ENCODE measurements at regions not wholly inside any gene's neighbourhood (a gene's known extent, or its start where the extent isn't known, plus 50 kb on each side); places are given as distances from the start of the nearest gene placed in this dataset.

DNA sequence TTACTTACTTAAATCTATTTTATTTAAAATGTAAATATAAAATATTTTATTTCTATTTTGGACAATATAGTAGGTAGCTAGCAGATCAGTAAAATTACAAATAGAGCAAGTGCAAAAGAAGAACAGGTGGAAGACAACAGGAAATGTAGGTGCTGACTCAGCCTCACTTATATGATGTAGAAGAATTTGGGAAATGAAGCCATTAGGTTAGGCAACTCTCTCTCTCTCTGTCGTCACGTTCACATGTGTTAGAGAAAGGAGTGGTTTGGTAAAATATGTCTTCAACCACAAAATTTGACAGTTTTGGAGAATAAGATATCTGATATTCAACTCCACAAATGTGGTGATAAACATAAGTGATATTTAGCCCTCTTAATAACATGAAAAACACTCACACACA lies 532.5 kb upstream of the KCNMB2 start:
- H3K36me3 ChIP-seq = no peaks in the 10 kb centered on the region
- WGBS, 2 donors = 47 to 59% methylated on average over 2 of the region's 2 CpGs
- no peaks in the 10 kb centered on the region for H3K27me3 ChIP-seq
- H3K4me1 ChIP-seq = no peaks in the 10 kb centered on the region
- no peak overlapping the region for H3K4me3 ChIP-seq
- H3K27ac ChIP-seq = no peak overlapping the region
- H3K9me3 ChIP-seq = no peaks in the 10 kb centered on the region
- ATAC-seq (no peak), FAIRE-seq (no peak), DNase-seq (no peak)
- TF ChIP-seq, protein P1, sequence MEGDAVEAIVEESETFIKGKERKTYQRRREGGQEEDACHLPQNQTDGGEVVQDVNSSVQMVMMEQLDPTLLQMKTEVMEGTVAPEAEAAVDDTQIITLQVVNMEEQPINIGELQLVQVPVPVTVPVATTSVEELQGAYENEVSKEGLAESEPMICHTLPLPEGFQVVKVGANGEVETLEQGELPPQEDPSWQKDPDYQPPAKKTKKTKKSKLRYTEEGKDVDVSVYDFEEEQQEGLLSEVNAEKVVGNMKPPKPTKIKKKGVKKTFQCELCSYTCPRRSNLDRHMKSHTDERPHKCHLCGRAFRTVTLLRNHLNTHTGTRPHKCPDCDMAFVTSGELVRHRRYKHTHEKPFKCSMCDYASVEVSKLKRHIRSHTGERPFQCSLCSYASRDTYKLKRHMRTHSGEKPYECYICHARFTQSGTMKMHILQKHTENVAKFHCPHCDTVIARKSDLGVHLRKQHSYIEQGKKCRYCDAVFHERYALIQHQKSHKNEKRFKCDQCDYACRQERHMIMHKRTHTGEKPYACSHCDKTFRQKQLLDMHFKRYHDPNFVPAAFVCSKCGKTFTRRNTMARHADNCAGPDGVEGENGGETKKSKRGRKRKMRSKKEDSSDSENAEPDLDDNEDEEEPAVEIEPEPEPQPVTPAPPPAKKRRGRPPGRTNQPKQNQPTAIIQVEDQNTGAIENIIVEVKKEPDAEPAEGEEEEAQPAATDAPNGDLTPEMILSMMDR (IDR thresholded peaks at IDR 0.05) = no peak
- intact Hi-C loops (cut with DNase I) = no loop called here

DNA sequence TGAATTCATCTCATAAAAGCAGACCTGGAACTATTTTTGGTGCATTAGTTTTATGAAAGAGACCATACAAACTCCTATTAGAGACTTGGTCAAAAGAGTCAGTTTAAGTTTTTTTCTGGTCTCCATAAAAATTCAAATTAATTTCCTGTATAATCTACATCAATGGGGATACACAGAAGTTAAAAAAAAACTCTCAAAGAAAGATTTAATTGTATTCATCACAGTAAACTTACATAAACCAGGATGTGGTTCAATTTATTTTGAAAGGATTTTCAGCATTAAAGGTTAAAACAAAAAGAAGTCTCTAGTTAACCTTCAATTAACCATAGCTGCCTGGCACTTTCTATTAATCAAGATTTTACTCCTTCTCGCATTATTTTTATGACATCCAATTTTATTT lies 530.3 kb upstream of the KCNMB2 start:
- 77 to 96% methylated on average over 1 of the region's 1 CpG for WGBS, 2 donors
- no peak for FAIRE-seq

DNA sequence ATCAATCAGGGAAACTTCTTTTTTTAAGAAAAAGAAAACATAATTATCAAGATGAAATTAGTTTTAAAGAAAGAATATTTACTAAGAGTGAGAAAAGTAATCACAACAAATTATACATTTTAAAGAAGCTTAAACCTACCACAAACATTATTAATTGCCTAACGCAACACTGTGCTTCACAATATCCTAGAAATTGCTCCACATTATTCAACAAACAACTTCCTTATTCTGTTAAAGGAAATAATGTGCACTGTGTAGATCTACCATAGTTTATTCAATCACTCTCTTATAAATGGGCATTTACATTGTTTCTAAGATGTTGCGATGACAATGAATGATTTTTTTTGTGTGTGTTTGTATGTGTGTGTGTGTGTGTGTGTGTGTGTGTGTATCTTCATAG lies 525.9 kb upstream of the KCNMB2 start:
- intact Hi-C loops (cut with DNase I) = no loop called here

More for the DNA sequence above, 530.3 kb upstream of the KCNMB2 start:
- Histone ChIP-seq H3K27me3 (no peaks in the 10 kb centered on the region), H3K36me3 (no peaks in the 10 kb centered on the region), H3K9me3 (no peaks in the 10 kb centered on the region), H3K27ac (no peak overlapping the region), H3K4me1 (no peaks in the 10 kb centered on the region), H3K4me3 (no peak overlapping the region)
- no peak for ATAC-seq
- TF ChIP-seq, protein P1 (IDR thresholded peaks at IDR 0.05) = no peak
- DNase-seq = no peak
- intact Hi-C loops (cut with DNase I) = no loop called here

DNA sequence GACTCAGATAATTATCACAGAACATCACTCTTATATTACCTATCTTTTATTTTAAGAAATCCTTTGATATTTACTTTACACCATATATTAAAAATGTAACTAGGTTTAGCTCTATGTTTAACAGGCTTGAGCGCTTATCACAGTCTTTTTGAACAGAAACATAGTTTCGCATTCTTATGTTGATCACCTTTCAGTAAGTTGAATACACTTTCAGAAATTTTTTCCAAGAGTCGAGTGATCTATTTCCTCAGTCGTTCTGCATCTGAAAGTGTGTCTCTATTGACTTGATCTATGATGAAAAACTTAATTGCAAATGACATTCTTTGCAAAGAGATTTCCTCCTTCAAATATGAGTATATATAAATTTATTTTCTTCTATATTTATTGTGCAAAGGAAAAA lies 516.6 kb upstream of the KCNMB2 start:
- no peaks in the 10 kb centered on the region for H3K9me3 ChIP-seq
- FAIRE-seq = peak; percentile 39
- WGBS, 2 donors = 76 to 84% methylated on average over 4 of the region's 4 CpGs

More for the DNA sequence above, 525.9 kb upstream of the KCNMB2 start:
- DNase-seq (no peak), FAIRE-seq (no peak), ATAC-seq (no peak)
- WGBS, 2 donors = 86 to 89% methylated on average over 2 of the region's 2 CpGs
- Histone ChIP-seq H3K36me3 (no peaks in the 10 kb centered on the region), H3K27ac (no peak overlapping the region), H3K27me3 (no peaks in the 10 kb centered on the region), H3K4me1 (no peaks in the 10 kb centered on the region), H3K4me3 (no peak overlapping the region), H3K9me3 (no peaks in the 10 kb centered on the region)
- TF ChIP-seq, protein P1 (IDR thresholded peaks at IDR 0.05) = no peak

DNA sequence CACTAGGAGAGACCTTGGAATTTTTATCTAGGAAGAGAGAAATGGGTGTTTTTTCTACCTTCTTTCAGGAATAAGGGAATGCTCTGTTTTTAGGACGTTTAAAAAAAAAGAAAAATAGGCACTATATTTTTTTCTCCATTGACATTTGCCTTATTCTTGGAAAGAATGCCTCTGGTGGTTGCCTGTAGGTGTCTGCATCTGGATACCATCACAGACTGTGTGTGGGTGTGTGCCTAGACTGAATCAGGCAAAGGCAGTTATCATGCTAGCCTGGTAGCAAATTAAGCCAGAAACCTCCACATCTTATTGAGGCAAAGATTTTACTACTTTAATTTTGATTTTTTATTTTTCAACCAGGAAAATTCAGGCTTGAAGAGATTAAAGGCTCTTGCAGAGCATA lies 513.6 kb upstream of the KCNMB2 start:
- DNase-seq = no peak
- Histone ChIP-seq H3K4me1 (no peaks in the 10 kb centered on the region), H3K27me3 (no peaks in the 10 kb centered on the region), H3K4me3 (no peak overlapping the region), H3K27ac (no peak overlapping the region), H3K9me3 (no peaks in the 10 kb centered on the region), H3K36me3 (no peaks in the 10 kb centered on the region)
- ATAC-seq = no peak
- intact Hi-C loops (cut with DNase I) = no loop called here
- TF ChIP-seq, protein P1 (IDR thresholded peaks at IDR 0.05) = no peak
- FAIRE-seq = no peak
- WGBS, 2 donors = 47 to 58% methylated on average over 1 of the region's 1 CpG

More for the DNA sequence above, 516.6 kb upstream of the KCNMB2 start:
- intact Hi-C loops (cut with DNase I) = no loop called here
- ATAC-seq (no peak), DNase-seq (no peak)
- no peaks in the 10 kb centered on the region for H3K4me1 ChIP-seq
- H3K27me3 ChIP-seq = no peaks in the 10 kb centered on the region
- no peak overlapping the region for H3K27ac ChIP-seq
- no peaks in the 10 kb centered on the region for H3K36me3 ChIP-seq
- TF ChIP-seq, protein P1 (IDR thresholded peaks at IDR 0.05) = no peak
- H3K4me3 ChIP-seq = no peak overlapping the region

All from pancreas (tissue), 10 donors.